Peyer's patch (tissue), 4 donors: ENCODE measurements at regions not wholly inside any gene's neighbourhood (a gene's known extent, or its start where the extent isn't known, plus 50 kb on each side); places are given as distances from the start of the nearest gene placed in this dataset.

Experiments
- DNase-seq, 3 donors: peaks; one replicate each; pipeline ENCODE4 v3.0.0-alpha.2; 2017 to 2019
- H3K27ac ChIP-seq, 4 donors: fragments of 200-600 bp; sonication (generic); one replicate each; pipeline ENCODE4 v1.5.1; 2016 to 2019
- H3K27me3 ChIP-seq, 2 donors: fragments of 200-600 bp; sonication (generic); one replicate each; pipeline ENCODE4 v1.5.1; 2019
- H3K36me3 ChIP-seq, 3 donors: fragments of 200-600 bp; sonication (generic); one replicate each; pipeline ENCODE4 v1.5.1; 2016 to 2019
- H3K4me1 ChIP-seq, 4 donors: fragments of 200-600 bp; sonication (generic); one replicate each; pipeline ENCODE4 v1.5.1; 2016 to 2019
- H3K4me3 ChIP-seq, 4 donors: fragments of 200-600 bp; sonication (generic); 1 replicate in 3 of 4; 2 replicates in 1 of 4; pipeline ENCODE4 v1.5.1; 2016 to 2019; ENCODE audit warnings: mild to moderate bottlenecking in 1 of 4
- H3K9me3 ChIP-seq, 4 donors: fragments of 200-600 bp; sonication (generic); one replicate each; pipeline ENCODE4 v1.5.1; 2016 to 2019; ENCODE audit warnings: mild to moderate bottlenecking in 1 of 4
- POLR2A ChIP-seq, 2 donors: fragments of 450-650 bp; IDR thresholded peaks; one replicate each; pipeline ENCODE4 v1.5.1; 2017; ENCODE audit warnings: antibody characterized with exemption in 2 of 2, mild to moderate bottlenecking in 2 of 2, moderate library complexity in 2 of 2
- TF ChIP-seq, protein P1 (sequence below), 6 experiments: fragments of 450-650 bp in 4 of 6; fragments of 200-600 bp in 2 of 6; sonication (generic) in 1 of 6; IDR thresholded peaks; one replicate each; pipeline ENCODE4 v1.5.1; 2017 to 2019; ENCODE audit warnings: antibody characterized with exemption in 6 of 6, mild to moderate bottlenecking in 3 of 6, moderate library complexity in 1 of 6

- Histone ChIP-seq H3K27me3 (no peaks in the 10 kb centered on the region), H3K4me1 (no peaks in the 10 kb centered on the region), H3K4me3 (no peak overlapping the region), H3K27ac (no peak overlapping the region), H3K36me3 (no peaks in the 10 kb centered on the region), H3K9me3 (no peaks in the 10 kb centered on the region)
- no peak for DNase-seq
- no peak for TF ChIP-seq POLR2A (IDR thresholded peaks at IDR 0.05)
- TF ChIP-seq, protein P1, sequence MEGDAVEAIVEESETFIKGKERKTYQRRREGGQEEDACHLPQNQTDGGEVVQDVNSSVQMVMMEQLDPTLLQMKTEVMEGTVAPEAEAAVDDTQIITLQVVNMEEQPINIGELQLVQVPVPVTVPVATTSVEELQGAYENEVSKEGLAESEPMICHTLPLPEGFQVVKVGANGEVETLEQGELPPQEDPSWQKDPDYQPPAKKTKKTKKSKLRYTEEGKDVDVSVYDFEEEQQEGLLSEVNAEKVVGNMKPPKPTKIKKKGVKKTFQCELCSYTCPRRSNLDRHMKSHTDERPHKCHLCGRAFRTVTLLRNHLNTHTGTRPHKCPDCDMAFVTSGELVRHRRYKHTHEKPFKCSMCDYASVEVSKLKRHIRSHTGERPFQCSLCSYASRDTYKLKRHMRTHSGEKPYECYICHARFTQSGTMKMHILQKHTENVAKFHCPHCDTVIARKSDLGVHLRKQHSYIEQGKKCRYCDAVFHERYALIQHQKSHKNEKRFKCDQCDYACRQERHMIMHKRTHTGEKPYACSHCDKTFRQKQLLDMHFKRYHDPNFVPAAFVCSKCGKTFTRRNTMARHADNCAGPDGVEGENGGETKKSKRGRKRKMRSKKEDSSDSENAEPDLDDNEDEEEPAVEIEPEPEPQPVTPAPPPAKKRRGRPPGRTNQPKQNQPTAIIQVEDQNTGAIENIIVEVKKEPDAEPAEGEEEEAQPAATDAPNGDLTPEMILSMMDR (IDR thresholded peaks at IDR 0.05): no peak
Observed at GRCh38 chr4:84167564-84167963, 331.5 kb downstream of the NKX6-1 start.

GRCh38 chr4:84167093-84167492 lies 332.0 kb downstream of the NKX6-1 start:
- Histone ChIP-seq H3K4me3 (no peak overlapping the region), H3K27ac (no peak overlapping the region), H3K9me3 (no peaks in the 10 kb centered on the region), H3K27me3 (no peaks in the 10 kb centered on the region), H3K4me1 (no peaks in the 10 kb centered on the region), H3K36me3 (no peaks in the 10 kb centered on the region)
- no peak for DNase-seq
- TF ChIP-seq, protein P1 (IDR thresholded peaks at IDR 0.05): no peak
- no peak for TF ChIP-seq POLR2A (IDR thresholded peaks at IDR 0.05)

DNA sequence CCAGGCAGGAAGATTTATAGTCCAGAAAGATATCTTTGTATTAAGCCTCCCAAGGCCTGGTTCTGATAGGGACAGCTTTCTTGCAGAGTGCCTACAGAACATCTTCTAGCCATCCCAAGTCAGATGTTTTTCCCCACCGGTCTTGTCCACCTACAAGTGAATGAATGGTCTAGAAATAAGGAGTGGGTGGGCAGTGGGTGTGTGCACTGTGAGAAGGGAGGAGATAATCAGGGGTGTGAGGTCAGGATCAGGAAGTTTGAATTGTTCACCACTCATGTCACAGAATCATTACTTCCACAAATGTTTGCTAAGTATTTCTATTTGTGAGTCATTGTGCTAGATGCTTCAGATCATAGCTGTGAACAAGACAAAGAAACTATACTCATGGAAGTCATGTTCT lies 332.6 kb downstream of the NKX6-1 start:
- no peaks in the 10 kb centered on the region for H3K27me3 ChIP-seq
- H3K4me1 ChIP-seq: no peaks in the 10 kb centered on the region
- H3K36me3 ChIP-seq: no peaks in the 10 kb centered on the region
- no peak overlapping the region for H3K4me3 ChIP-seq
- H3K9me3 ChIP-seq: no peaks in the 10 kb centered on the region
- TF ChIP-seq POLR2A (IDR thresholded peaks at IDR 0.05): no peak
- TF ChIP-seq, protein P1 (IDR thresholded peaks at IDR 0.05): no peak
- no peak overlapping the region for H3K27ac ChIP-seq
- no peak for DNase-seq

GRCh38 chr4:84164201-84164600 lies 334.9 kb downstream of the NKX6-1 start:
- DNase-seq: no peak
- TF ChIP-seq, protein P1 (IDR thresholded peaks at IDR 0.05): no peak
- TF ChIP-seq POLR2A (IDR thresholded peaks at IDR 0.05): no peak

GRCh38 chr4:84159762-84160161 lies 339.3 kb downstream of the NKX6-1 start:
- no peak for DNase-seq
- Histone ChIP-seq H3K4me1 (no peaks in the 10 kb centered on the region), H3K27me3 (no peaks in the 10 kb centered on the region), H3K36me3 (no peaks in the 10 kb centered on the region), H3K9me3 (no peaks in the 10 kb centered on the region), H3K27ac (no peak overlapping the region), H3K4me3 (no peak overlapping the region)
- TF ChIP-seq, protein P1 (IDR thresholded peaks at IDR 0.05): no peak
- no peak for TF ChIP-seq POLR2A (IDR thresholded peaks at IDR 0.05)

More at GRCh38 chr4:84164201-84164600, 334.9 kb downstream of the NKX6-1 start:
- no peaks in the 10 kb centered on the region for H3K36me3 ChIP-seq
- no peaks in the 10 kb centered on the region for H3K9me3 ChIP-seq
- no peaks in the 10 kb centered on the region for H3K27me3 ChIP-seq
- H3K27ac ChIP-seq: no peak overlapping the region
- no peak overlapping the region for H3K4me3 ChIP-seq
- no peaks in the 10 kb centered on the region for H3K4me1 ChIP-seq

DNA sequence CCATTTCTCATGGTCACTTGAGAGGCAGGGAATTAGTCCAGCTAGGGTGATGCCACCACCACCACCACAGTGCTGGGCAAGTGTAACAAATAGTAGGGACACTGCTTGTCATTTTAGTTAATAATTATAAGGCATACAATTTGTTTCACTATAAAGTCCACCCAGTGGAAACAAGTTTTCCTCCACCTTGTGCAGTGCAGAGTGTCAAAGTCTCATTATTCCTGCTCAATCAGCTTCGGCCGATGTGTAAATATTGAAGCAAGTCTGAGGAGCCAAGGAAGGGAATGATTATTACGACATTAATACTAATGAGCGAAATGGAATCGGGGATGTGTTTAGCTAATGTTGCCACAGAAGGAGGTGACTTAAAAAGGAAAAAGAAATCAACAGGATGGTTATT lies 340.4 kb downstream of the NKX6-1 start:
- DNase-seq: no peak
- H3K9me3 ChIP-seq: no peaks in the 10 kb centered on the region
- no peaks in the 10 kb centered on the region for H3K4me1 ChIP-seq
- no peak for TF ChIP-seq POLR2A (IDR thresholded peaks at IDR 0.05)
- TF ChIP-seq, protein P1 (IDR thresholded peaks at IDR 0.05): no peak
- H3K4me3 ChIP-seq: no peak overlapping the region
- no peak overlapping the region for H3K27ac ChIP-seq
- no peaks in the 10 kb centered on the region for H3K27me3 ChIP-seq
- H3K36me3 ChIP-seq: no peaks in the 10 kb centered on the region
